A673 (cell line): ENCODE measurements at regions not wholly inside any gene's neighbourhood (a gene's known extent, or its start where the extent isn't known, plus 50 kb on each side); places are given as distances from the start of the nearest gene placed in this dataset.

ENCODE experiments used
- BruUV-seq: library from RNA; stranded (reverse); fragments of 400-500 nt; replicated peaks from 2 replicates; lab custom pipeline; 2021; lab: Mats Ljungman, UMichigan
- CTCF ChIA-PET: fragments of 300-600 bp; sonication (Branson Sonifier 250); formaldehyde crosslinking; loops from one replicate; lab custom pipeline; 2022; ENCODE audit warnings: antibody characterized with exemption; lab: Charles Lee
- POLR2A ChIA-PET: fragments of 300-600 bp; sonication (Branson Sonifier 250); formaldehyde crosslinking; loops from one replicate; lab custom pipeline; 2022; ENCODE audit warnings: antibody characterized with exemption; ENCODE audit not compliant: low non-redundant PET; lab: Charles Lee
- DNase-seq: peaks from one replicate; pipeline ENCODE4 v3.0.0-alpha.2; 2015; ENCODE audit warnings: low spot score
- H3K27ac ChIP-seq: fragments of 200-600 bp; sonication (generic); 2 replicates; pipeline ENCODE4 v1.5.1; 2016; ENCODE audit warnings: mixed run types, low read depth, mild to moderate bottlenecking, mixed read lengths, antibody characterized with exemption, low read length; ENCODE audit not compliant: poor library complexity, severe bottlenecking
- H3K27me3 ChIP-seq: fragments of 200-600 bp; sonication (generic); replicated peaks from 2 replicates; pipeline ENCODE4 v1.6.1; 2017; ENCODE audit warnings: mixed run types, low read depth, mild to moderate bottlenecking, mixed read lengths, antibody characterized with exemption, low read length; ENCODE audit not compliant: insufficient read depth, poor library complexity
- H3K36me3 ChIP-seq: fragments of 200-600 bp; sonication (generic); 2 replicates; pipeline ENCODE4 v1.6.1; 2016; ENCODE audit warnings: mixed run types, mild to moderate bottlenecking, mixed read lengths, antibody characterized with exemption, low read length; ENCODE audit not compliant: insufficient read depth, poor library complexity, severe bottlenecking
- H3K4me1 ChIP-seq: fragments of 200-600 bp; sonication (generic); 2 replicates; pipeline ENCODE4 v1.6.1; 2017; ENCODE audit warnings: mixed run types, mild to moderate bottlenecking, mixed read lengths, antibody characterized with exemption, low read length; ENCODE audit not compliant: insufficient read depth, poor library complexity, severe bottlenecking
- H3K4me3 ChIP-seq: fragments of 200-600 bp; sonication (generic); 2 replicates; pipeline ENCODE4 v1.5.1; 2016; ENCODE audit warnings: low read depth, mixed run types, mild to moderate bottlenecking, mixed read lengths, low read length; ENCODE audit not compliant: poor library complexity, severe bottlenecking
- H3K9me3 ChIP-seq: fragments of 200-600 bp; sonication (generic); 2 replicates; pipeline ENCODE4 v1.6.1; 2016; ENCODE audit warnings: mixed run types, low read depth, mild to moderate bottlenecking, mixed read lengths, antibody characterized with exemption, low read length; ENCODE audit not compliant: poor library complexity, severe bottlenecking
- EZH2 ChIP-seq: fragments of 200-600 bp; sonication (generic); IDR thresholded peaks from 2 replicates; pipeline ENCODE4 v1.6.1; 2017; ENCODE audit warnings: borderline replicate concordance, low read depth, mild to moderate bottlenecking, mixed read lengths, antibody characterized with exemption, low read length; ENCODE audit not compliant: poor library complexity, severe bottlenecking
- intact Hi-C: fragments of 100-400 bp; cut with micrococcal nuclease; formaldehyde crosslinking; loops from one replicate; pipeline ENCODE4 v1.10.0; 2022; ENCODE audit not compliant: unreplicated experiment
- TF ChIP-seq, protein P1 (sequence below): fragments of 300-800, 200-600 bp; sonication (generic); conservative IDR thresholded peaks from 2 replicates; pipeline ENCODE4 v1.5.1; 2017; ENCODE audit warnings: low read depth, mild to moderate bottlenecking, antibody characterized with exemption, low read length, moderate library complexity, mixed read lengths

DNA sequence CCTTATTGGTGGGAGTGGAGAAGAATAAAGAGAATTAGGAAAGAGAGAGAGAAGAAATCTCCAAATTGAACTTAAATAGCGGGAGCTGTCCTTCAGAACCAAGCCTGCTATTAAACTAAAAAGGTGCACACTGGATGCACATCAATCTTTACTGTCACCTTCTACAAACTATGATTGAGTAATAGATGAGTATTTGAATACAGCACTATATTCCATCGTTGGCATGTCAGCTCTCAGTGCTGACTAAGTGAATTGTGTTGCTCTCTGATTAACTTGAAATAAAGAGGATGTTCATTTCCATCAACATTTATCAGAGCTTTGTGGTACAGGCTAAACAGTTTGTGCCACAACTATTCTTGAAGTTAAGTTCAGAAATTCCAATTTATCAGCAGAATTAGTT lies 143.7 kb upstream of the PABPC4L start:
- H3K27ac ChIP-seq, result no peak overlapping the region
- CTCF ChIA-PET, result no interaction called here
- TF ChIP-seq, protein P1, sequence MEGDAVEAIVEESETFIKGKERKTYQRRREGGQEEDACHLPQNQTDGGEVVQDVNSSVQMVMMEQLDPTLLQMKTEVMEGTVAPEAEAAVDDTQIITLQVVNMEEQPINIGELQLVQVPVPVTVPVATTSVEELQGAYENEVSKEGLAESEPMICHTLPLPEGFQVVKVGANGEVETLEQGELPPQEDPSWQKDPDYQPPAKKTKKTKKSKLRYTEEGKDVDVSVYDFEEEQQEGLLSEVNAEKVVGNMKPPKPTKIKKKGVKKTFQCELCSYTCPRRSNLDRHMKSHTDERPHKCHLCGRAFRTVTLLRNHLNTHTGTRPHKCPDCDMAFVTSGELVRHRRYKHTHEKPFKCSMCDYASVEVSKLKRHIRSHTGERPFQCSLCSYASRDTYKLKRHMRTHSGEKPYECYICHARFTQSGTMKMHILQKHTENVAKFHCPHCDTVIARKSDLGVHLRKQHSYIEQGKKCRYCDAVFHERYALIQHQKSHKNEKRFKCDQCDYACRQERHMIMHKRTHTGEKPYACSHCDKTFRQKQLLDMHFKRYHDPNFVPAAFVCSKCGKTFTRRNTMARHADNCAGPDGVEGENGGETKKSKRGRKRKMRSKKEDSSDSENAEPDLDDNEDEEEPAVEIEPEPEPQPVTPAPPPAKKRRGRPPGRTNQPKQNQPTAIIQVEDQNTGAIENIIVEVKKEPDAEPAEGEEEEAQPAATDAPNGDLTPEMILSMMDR, result no peak
- TF ChIP-seq EZH2, result no peak
- no TSS peak for BruUV-seq
- no peak overlapping the region for H3K4me3 ChIP-seq
- intact Hi-C loops, result no loop called here
- H3K9me3 ChIP-seq, result no peaks in the 10 kb centered on the region
- H3K4me1 ChIP-seq, result no peaks in the 10 kb centered on the region
- DNase-seq, result no peak
- POLR2A ChIA-PET, result interaction anchor here (0.7 kb wide), 1 partner anchor 460 kb away, joined by 3 read pairs; no protein-coding TSS in a partner anchor
- no peaks in the 10 kb centered on the region for H3K36me3 ChIP-seq
- no peaks in the 10 kb centered on the region for H3K27me3 ChIP-seq

DNA sequence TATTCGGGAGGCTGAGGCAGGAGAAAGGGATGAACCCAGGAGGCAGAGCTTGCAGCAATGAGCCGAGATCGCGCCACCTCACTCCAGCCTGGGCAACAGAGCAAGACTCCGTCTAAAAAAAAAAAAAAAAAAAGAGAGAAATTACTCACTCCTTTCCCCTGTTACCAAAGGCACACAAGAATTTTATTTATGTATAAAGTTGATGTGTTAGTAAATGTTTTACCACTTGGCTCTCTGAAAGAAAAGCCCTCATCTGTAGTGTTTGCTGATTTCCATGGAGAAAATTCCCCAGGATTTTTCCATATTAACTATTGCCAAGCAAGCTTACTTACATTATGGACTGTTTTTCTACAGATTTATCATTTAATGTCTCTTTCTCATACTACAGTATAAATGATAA lies 142.1 kb upstream of the PABPC4L start:
- H3K9me3 ChIP-seq, result no peaks in the 10 kb centered on the region
- H3K36me3 ChIP-seq, result no peaks in the 10 kb centered on the region
- no peak for TF ChIP-seq EZH2
- TF ChIP-seq, protein P1, result no peak
- no peaks in the 10 kb centered on the region for H3K4me1 ChIP-seq
- no peak overlapping the region for H3K4me3 ChIP-seq
- POLR2A ChIA-PET, result no interaction called here
- H3K27me3 ChIP-seq, result no peaks in the 10 kb centered on the region
- intact Hi-C loops, result no loop called here
- no peak for DNase-seq
- H3K27ac ChIP-seq, result no peak overlapping the region
- no TSS peak for BruUV-seq
- CTCF ChIA-PET, result no interaction called here

DNA sequence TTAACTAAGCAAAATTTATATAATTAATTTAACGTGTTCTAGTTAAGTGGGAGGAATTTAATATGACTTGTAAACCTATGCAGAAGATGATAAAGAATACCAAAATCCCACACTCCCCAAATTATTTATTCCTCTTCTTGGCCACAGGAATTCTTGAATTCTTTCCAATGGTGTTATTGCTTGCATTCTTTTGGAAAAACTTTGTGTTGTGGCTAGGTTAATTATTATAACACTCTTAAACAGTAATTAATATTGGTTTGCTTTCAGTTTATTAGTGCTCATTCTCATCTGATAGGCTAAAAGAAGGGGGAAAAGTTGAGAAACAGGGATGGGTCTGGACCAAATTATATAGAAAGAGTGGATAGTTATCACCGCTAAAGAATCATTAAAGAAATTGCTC lies 141.5 kb upstream of the PABPC4L start:
- BruUV-seq, result no TSS peak
- H3K27ac ChIP-seq, result no peak overlapping the region
- no peaks in the 10 kb centered on the region for H3K36me3 ChIP-seq
- TF ChIP-seq, protein P1, result no peak
- TF ChIP-seq EZH2, result no peak
- no peak overlapping the region for H3K4me3 ChIP-seq
- H3K9me3 ChIP-seq, result no peaks in the 10 kb centered on the region
- no peaks in the 10 kb centered on the region for H3K27me3 ChIP-seq
- ChIA-PET POLR2A (no interaction called here), CTCF (no interaction called here)
- DNase-seq, result no peak
- H3K4me1 ChIP-seq, result no peaks in the 10 kb centered on the region
- intact Hi-C loops, result no loop called here
